ENCODE measurements at regions not wholly inside any gene's neighbourhood (a gene's known extent, or its start where the extent isn't known, plus 50 kb on each side); places are given as distances from the start of the nearest gene placed in this dataset.

- Histone ChIP-seq H3K9me3 (ENCODE audit: control insufficient read depth in 2 of 3, insufficient read depth in 1 of 3, low read length in 3 of 3) (no peaks in the 10 kb centered on the region), H3K4me3 (ENCODE audit: low read length in 3 of 3) (no peak overlapping the region), H3K27me3 (ENCODE audit: control insufficient read depth, insufficient read depth, low read length) (no peaks in the 10 kb centered on the region), H3K27ac (ENCODE audit: low read depth in 2 of 2, low read length in 2 of 2) (no peak overlapping the region), H3K36me3 (ENCODE audit: control insufficient read depth in 2 of 3, insufficient read depth in 3 of 3, low read length in 3 of 3) (no peaks in the 10 kb centered on the region), H3K4me1 (ENCODE audit: control insufficient read depth in 2 of 3, insufficient read depth in 2 of 3, low read depth in 1 of 3, low read length in 3 of 3) (no peaks in the 10 kb centered on the region), H3K9ac (ENCODE audit: low read length in 3 of 3) (no peak overlapping the region)
- no peak for DNase-seq
- no peak for TF ChIP-seq CTCF (IDR thresholded peaks at IDR 0.05; ENCODE audit: borderline replicate concordance, extremely low read depth, insufficient read depth)
- intact Hi-C loops (cut with DNase I) = no loop called here
- no peak for FAIRE-seq
These were observed 79.5 kb upstream of the SLIT2 start for GRCh38 chr4:20172070-20172760.

- Histone ChIP-seq H3K4me3 (ENCODE audit: low read length in 3 of 3) (no peak overlapping the region), H3K27me3 (ENCODE audit: control insufficient read depth, insufficient read depth, low read length) (no peaks in the 10 kb centered on the region), H3K9me3 (ENCODE audit: control insufficient read depth in 2 of 3, insufficient read depth in 1 of 3, low read length in 3 of 3) (peaks cover 0 to 2% (median 0%) of the 10 kb centered on the region in 3 donors), H3K9ac (ENCODE audit: low read length in 3 of 3) (no peak overlapping the region), H3K36me3 (ENCODE audit: control insufficient read depth in 2 of 3, insufficient read depth in 3 of 3, low read length in 3 of 3) (no peaks in the 10 kb centered on the region), H3K4me1 (ENCODE audit: control insufficient read depth in 2 of 3, insufficient read depth in 2 of 3, low read depth in 1 of 3, low read length in 3 of 3) (no peaks in the 10 kb centered on the region), H3K27ac (ENCODE audit: low read depth in 2 of 2, low read length in 2 of 2) (no peak overlapping the region)
- TF ChIP-seq CTCF (IDR thresholded peaks at IDR 0.05; ENCODE audit: borderline replicate concordance, extremely low read depth, insufficient read depth) = no peak
- DNase-seq (no peak), FAIRE-seq (no peak)
- intact Hi-C loops (cut with DNase I) = no loop called here
These were observed 85.2 kb upstream of the SLIT2 start for GRCh38 chr4:20166544-20166943.

GRCh38 chr4:20159516-20159915 lies 92.2 kb upstream of the SLIT2 start:
- no peak overlapping the region for H3K9ac ChIP-seq (ENCODE audit: low read length in 3 of 3)
- no peak for TF ChIP-seq CTCF (IDR thresholded peaks at IDR 0.05; ENCODE audit: borderline replicate concordance, extremely low read depth, insufficient read depth)
- H3K4me1 ChIP-seq (ENCODE audit: control insufficient read depth in 2 of 3, insufficient read depth in 2 of 3, low read depth in 1 of 3, low read length in 3 of 3) = no peaks in the 10 kb centered on the region
- peaks cover 0 to 2% (median 0%) of the 10 kb centered on the region in 3 donors for H3K9me3 ChIP-seq (ENCODE audit: control insufficient read depth in 2 of 3, insufficient read depth in 1 of 3, low read length in 3 of 3)
- H3K36me3 ChIP-seq (ENCODE audit: control insufficient read depth in 2 of 3, insufficient read depth in 3 of 3, low read length in 3 of 3) = no peaks in the 10 kb centered on the region
- H3K4me3 ChIP-seq (ENCODE audit: low read length in 3 of 3) = no peak overlapping the region
- FAIRE-seq (no peak), DNase-seq (no peak)
- intact Hi-C loops (cut with DNase I) = no loop called here
- no peaks in the 10 kb centered on the region for H3K27me3 ChIP-seq (ENCODE audit: control insufficient read depth, insufficient read depth, low read length)
- no peak overlapping the region for H3K27ac ChIP-seq (ENCODE audit: low read depth in 2 of 2, low read length in 2 of 2)

- peaks cover 0 to 2% (median 0%) of the 10 kb centered on the region in 3 donors for H3K9me3 ChIP-seq (ENCODE audit: control insufficient read depth in 2 of 3, insufficient read depth in 1 of 3, low read length in 3 of 3)
- intact Hi-C loops (cut with DNase I) = no loop called here
- H3K9ac ChIP-seq (ENCODE audit: low read length in 3 of 3) = no peak overlapping the region
- no peaks in the 10 kb centered on the region for H3K27me3 ChIP-seq (ENCODE audit: control insufficient read depth, insufficient read depth, low read length)
- no peak overlapping the region for H3K27ac ChIP-seq (ENCODE audit: low read depth in 2 of 2, low read length in 2 of 2)
- no peaks in the 10 kb centered on the region for H3K4me1 ChIP-seq (ENCODE audit: control insufficient read depth in 2 of 3, insufficient read depth in 2 of 3, low read depth in 1 of 3, low read length in 3 of 3)
- FAIRE-seq = no peak
- no peak for TF ChIP-seq CTCF (IDR thresholded peaks at IDR 0.05; ENCODE audit: borderline replicate concordance, extremely low read depth, insufficient read depth)
- no peak for DNase-seq
- H3K36me3 ChIP-seq (ENCODE audit: control insufficient read depth in 2 of 3, insufficient read depth in 3 of 3, low read length in 3 of 3) = no peaks in the 10 kb centered on the region
- no peak overlapping the region for H3K4me3 ChIP-seq (ENCODE audit: low read length in 3 of 3)
These were observed 93.5 kb upstream of the SLIT2 start for GRCh38 chr4:20158195-20158594.

Data from kidney (tissue), 13 donors.